Tibial nerve (tissue), 3 donors: ENCODE measurements at regions not wholly inside any gene's neighbourhood (a gene's known extent, or its start where the extent isn't known, plus 50 kb on each side); places are given as distances from the start of the nearest gene placed in this dataset.

Experiments used
- CTCF ChIP-seq, 5 experiments: fragments of 200-600 bp in 3 of 5; fragments of 450-650 bp in 2 of 5; sonication (generic) in 3 of 5; IDR thresholded peaks; one replicate each; pipeline ENCODE4 v1.5.1; 2016 to 2019; ENCODE audit warnings: antibody characterized with exemption in 5 of 5, mild to moderate bottlenecking in 3 of 5, moderate library complexity in 2 of 5
- POLR2A ChIP-seq, 2 donors: fragments of 450-650 bp; IDR thresholded peaks; one replicate each; pipeline ENCODE4 v1.6.1; 2017; ENCODE audit warnings: antibody characterized with exemption in 2 of 2, mild to moderate bottlenecking in 2 of 2, moderate library complexity in 2 of 2

- no peak for TF ChIP-seq CTCF (IDR thresholded peaks at IDR 0.05)
- no peak for TF ChIP-seq POLR2A (IDR thresholded peaks at IDR 0.05)
These were observed 245.4 kb upstream of the MEIS1 start for GRCh38 chr2:66189553-66189952.
